Thymus (tissue), 11 donors: ENCODE measurements at regions not wholly inside any gene's neighbourhood (a gene's known extent, or its start where the extent isn't known, plus 50 kb on each side); places are given as distances from the start of the nearest gene placed in this dataset.

Experiments used
- DNase-seq, 9 donors: peaks; one replicate each; pipeline ENCODE4 v3.0.0-alpha.2; 2013; ENCODE audit warnings: low spot score in 9 of 9, low read depth in 6 of 9, missing footprints in 1 of 9
- H3K27ac ChIP-seq, 2 donors: one replicate each; pipeline ENCODE4 v1.5.1; 2013; ENCODE audit warnings: control low read depth in 1 of 2, low read depth in 1 of 2, low read length in 1 of 2, mild to moderate bottlenecking in 1 of 2, moderate library complexity in 1 of 2
- H3K27me3 ChIP-seq, 2 donors: one replicate each; pipeline ENCODE4 v1.5.1; 2013; ENCODE audit warnings: low read length in 1 of 2; ENCODE audit not compliant: control insufficient read depth in 2 of 2, insufficient read depth in 1 of 2
- H3K36me3 ChIP-seq, 2 donors: one replicate each; pipeline ENCODE4 v1.5.1; 2013; ENCODE audit warnings: low read length in 1 of 2, mild to moderate bottlenecking in 1 of 2, moderate library complexity in 1 of 2; ENCODE audit not compliant: control insufficient read depth in 2 of 2, insufficient read depth in 2 of 2
- H3K4me1 ChIP-seq, 2 donors: one replicate each; pipeline ENCODE4 v1.5.1; 2013; ENCODE audit warnings: low read length in 2 of 2; ENCODE audit not compliant: control insufficient read depth in 2 of 2, insufficient read depth in 2 of 2
- H3K4me3 ChIP-seq, 2 donors: one replicate each; pipeline ENCODE4 v1.5.1; 2013; ENCODE audit warnings: low read length in 2 of 2, control low read depth in 1 of 2, mild to moderate bottlenecking in 1 of 2
- H3K9me3 ChIP-seq, 2 donors: one replicate each; pipeline ENCODE4 v1.5.1; 2013; ENCODE audit warnings: low read length in 1 of 2, mild to moderate bottlenecking in 1 of 2; ENCODE audit not compliant: control insufficient read depth in 2 of 2, insufficient read depth in 1 of 2
- WGBS: extraction: QIAGEN DNeasy Blood & Tissue Kit; methylation state at CpG from one replicate; pipeline ENCODE4 v1.1.7; 2013; 5-methylcytosine and 5-hydroxymethylcytosine counted together
- donor health status: healthy.

DNA sequence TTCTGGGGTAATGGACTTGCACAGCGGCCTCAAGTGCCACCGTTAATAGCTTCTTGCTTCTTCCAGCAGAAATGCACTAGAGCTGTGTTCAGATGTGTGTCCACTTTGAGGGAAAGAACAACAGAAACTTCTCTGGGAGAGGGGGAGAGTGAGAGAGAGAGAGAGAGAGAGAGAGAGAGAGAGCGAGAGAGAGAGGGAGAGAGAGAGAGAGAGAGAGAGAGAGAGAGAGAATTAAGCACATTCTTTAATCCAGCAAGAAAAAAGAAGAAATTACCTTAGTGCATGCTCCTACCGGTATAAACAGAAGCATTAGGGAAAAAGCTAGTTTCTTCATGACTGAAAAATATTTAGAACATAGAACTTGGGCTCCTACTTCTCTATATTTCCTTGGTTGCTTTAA lies 418.8 kb downstream of the MAN2A1 start:
- Histone ChIP-seq H3K4me1 (peaks cover 31 to 61% of the 10 kb centered on the region in 2 donors), H3K36me3 (no peaks in the 10 kb centered on the region), H3K9me3 (no peaks in the 10 kb centered on the region), H3K27ac (no peak overlapping the region), H3K4me3 (no peak overlapping the region), H3K27me3 (no peaks in the 10 kb centered on the region)
- no peak for DNase-seq
- WGBS, result 86% methylated on average over 4 of the region's 4 CpGs

DNA sequence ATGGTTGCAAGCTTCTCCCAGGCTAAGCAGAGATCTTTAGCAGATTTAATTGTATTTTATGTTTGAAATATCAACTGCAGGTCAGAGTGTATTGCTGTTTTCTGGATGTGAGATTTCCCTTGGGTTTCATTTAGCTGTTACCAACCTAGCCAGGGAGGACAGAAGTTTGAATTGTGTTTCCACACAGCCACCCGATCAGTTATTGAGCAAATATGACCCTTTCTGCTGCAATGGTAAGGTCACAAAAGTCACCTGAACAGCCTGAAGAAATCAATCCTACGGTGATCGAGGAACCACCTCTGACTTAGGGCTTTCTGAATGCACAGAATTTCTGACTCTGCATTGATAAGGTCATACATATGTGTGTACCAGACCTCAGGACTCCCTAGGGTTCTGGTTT lies 419.9 kb downstream of the MAN2A1 start:
- Histone ChIP-seq H3K4me3 (no peak overlapping the region), H3K4me1 (peaks cover 21 to 50% of the 10 kb centered on the region in 2 donors), H3K27ac (no peak overlapping the region), H3K36me3 (no peaks in the 10 kb centered on the region), H3K9me3 (no peaks in the 10 kb centered on the region), H3K27me3 (no peaks in the 10 kb centered on the region)
- 95% methylated on average over 3 of the region's 3 CpGs for WGBS
- DNase-seq, result no peak

DNA sequence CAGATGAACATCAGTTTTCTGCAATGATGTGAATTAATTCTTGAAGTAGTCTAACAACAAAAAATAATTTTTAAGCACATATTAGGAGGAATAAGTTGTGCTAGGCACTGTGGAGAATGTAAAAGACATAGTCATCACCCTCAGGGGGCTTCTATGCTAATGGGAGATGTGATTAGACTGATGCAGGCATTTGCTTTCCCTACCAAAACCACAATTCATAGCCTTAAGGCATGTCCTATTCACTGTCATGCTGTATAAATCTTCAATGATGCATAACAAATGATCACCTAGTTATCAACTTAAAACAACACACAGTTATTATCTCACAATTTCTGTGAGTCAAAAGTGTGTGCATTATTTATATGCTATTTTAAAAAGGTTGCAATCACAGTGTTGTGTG lies 422.6 kb downstream of the MAN2A1 start:
- H3K36me3 ChIP-seq, result no peaks in the 10 kb centered on the region
- no peak overlapping the region for H3K4me3 ChIP-seq
- DNase-seq, result no peak
- no peaks in the 10 kb centered on the region for H3K27me3 ChIP-seq
- peaks cover 5 to 25% of the 10 kb centered on the region in 2 donors for H3K4me1 ChIP-seq
- no peak overlapping the region for H3K27ac ChIP-seq
- no peaks in the 10 kb centered on the region for H3K9me3 ChIP-seq

DNA sequence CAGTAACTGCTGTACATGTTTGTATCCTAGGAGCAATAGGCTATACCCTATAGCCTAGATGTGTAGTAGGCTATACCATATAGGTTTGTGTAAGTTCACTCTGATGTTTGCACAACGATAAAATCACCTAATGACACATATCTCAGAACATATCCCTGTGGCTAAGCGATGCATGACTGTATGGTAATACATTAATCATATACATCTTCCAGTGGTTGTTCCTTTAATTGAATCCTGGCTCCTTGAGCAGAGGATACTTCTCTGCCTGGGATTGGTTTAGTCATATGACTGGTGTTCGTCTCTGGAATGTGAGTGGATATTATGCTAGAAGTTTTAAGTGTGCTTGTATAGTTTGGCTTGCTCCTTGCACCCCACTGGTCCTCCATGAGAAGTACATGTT lies 425.8 kb downstream of the MAN2A1 start:
- H3K27ac ChIP-seq, result no peak overlapping the region
- H3K27me3 ChIP-seq, result no peaks in the 10 kb centered on the region
- no peak for DNase-seq
- peaks cover 0 to under 1% of the 10 kb centered on the region in 2 donors for H3K4me1 ChIP-seq
- H3K4me3 ChIP-seq, result no peak overlapping the region
- no peaks in the 10 kb centered on the region for H3K9me3 ChIP-seq
- WGBS, result 96% methylated on average over 3 of the region's 3 CpGs
- no peaks in the 10 kb centered on the region for H3K36me3 ChIP-seq

DNA sequence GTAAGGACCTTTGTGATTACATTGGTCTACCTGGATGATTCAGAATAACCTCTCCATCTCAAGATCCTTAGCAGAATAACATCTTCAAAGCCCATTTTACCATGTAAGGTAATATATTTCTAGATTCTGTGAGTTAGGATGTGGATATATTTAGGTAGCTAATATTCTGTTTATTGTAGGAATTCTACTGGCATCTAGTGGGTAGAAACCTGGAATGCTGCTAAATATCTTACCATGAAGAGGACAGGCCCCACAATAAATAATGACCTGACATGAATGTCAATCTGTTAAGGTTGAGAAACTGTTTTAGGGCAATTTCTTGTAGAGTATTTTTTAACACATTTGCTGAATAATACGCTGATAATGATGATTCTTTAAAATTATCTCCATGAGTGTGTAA lies 426.8 kb downstream of the MAN2A1 start:
- no peaks in the 10 kb centered on the region for H3K36me3 ChIP-seq
- no peaks in the 10 kb centered on the region for H3K27me3 ChIP-seq
- no peaks in the 10 kb centered on the region for H3K9me3 ChIP-seq
- no peaks in the 10 kb centered on the region for H3K4me1 ChIP-seq
- H3K27ac ChIP-seq, result no peak overlapping the region
- WGBS, result 98% methylated on average over 1 of the region's 1 CpG
- no peak overlapping the region for H3K4me3 ChIP-seq
- DNase-seq, result no peak

DNA sequence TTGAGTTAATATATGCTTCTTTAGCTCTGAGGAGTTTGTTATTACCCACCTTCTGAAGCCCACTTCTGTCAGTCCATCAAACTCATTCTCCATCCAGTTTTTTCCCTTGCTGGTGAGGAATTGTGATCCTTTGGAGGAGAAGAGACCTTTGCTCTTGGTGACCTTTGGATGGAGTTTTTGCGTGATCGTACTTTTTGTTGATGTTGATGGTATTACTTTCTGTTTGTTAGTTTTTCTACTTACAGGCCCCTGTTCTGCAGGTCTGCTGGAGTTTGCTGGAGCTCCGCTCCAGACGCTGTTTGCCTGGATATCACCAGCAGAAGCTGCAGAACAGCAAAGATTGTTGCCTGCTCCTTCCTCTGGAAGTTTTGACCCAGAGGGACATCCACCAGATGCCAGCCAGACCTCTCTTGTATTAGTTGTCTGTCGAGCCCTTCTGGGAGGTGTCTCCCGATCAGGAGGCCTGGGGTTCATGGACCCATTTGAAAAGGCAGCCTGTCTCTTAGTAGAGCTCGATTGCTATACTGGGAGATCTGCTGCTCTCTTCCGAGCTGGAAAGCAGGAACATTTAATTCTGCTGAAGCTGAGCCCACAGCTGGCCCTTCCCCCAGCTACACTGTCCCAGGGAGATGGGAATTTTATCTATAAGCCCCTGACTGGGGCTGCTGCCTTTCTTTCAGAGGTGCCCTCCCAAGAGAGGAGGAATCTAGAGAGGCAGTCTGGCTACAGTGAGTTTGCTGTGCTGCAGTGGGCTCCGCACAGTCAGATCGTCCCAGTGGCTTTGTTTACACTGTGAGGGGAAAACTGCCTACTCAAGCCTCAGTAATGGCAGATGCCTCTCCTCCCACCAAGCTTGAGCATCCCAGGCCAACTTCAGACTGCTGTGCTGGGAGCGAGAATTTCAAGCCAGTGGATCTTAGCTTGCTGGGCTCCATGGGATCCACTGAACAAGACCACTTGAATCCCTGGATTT lies 445.5 kb downstream of the MAN2A1 start:
- Histone ChIP-seq H3K9me3 (peaks cover 0 to 19% of the 10 kb centered on the region in 2 donors), H3K27ac (no peak overlapping the region), H3K4me3 (no peak overlapping the region), H3K4me1 (no peaks in the 10 kb centered on the region), H3K36me3 (no peaks in the 10 kb centered on the region), H3K27me3 (no peaks in the 10 kb centered on the region)
- no peak for DNase-seq
- WGBS, result 92% methylated on average over 11 of the region's 11 CpGs

DNA sequence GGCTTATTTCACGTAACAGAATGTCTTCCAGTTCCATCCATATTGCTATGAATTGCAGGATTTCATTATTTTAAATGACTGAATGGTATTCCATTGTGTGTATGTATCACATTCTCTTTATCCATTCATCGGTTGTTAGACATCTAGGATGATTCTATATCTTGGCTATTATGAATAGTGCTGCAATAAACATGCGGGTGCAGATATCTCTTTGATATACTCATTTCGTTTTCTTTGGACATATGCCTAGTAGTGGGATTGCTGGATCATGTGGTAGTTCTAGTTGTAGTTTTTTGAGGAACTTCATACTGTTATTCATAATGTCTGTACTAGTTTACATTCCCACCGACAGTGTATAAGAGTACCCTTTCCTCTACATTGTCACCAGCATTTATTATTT lies 460.5 kb downstream of the MAN2A1 start:
- Histone ChIP-seq H3K4me1 (peaks cover 0 to 7% of the 10 kb centered on the region in 2 donors), H3K27me3 (no peaks in the 10 kb centered on the region), H3K9me3 (no peaks in the 10 kb centered on the region), H3K4me3 (no peak overlapping the region), H3K36me3 (no peaks in the 10 kb centered on the region), H3K27ac (no peak overlapping the region)
- WGBS, result 96% methylated on average over 5 of the region's 5 CpGs
- DNase-seq, result no peak

DNA sequence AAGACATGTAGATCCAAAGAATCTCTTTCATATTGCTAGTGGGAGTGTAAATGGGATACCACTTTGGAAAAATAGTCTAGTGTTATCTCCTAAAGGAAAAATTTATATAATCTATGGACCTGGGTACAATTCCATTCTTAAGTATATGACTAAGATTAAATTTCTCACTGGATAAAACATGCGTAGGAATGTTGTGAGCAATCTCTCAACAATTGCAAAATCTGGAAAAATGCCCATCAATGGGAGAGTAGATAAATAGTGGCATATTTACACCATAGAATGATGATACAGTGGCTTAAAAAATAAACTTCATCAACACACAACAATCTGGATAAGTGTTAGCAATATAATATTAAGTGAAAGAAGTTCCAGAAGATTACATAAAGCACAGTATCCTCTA lies 469.5 kb downstream of the MAN2A1 start:
- 95% methylated on average over 1 of the region's 1 CpG for WGBS
- H3K4me3 ChIP-seq, result no peak overlapping the region
- H3K9me3 ChIP-seq, result no peaks in the 10 kb centered on the region
- DNase-seq, result no peak
- H3K4me1 ChIP-seq, result no peaks in the 10 kb centered on the region
- no peaks in the 10 kb centered on the region for H3K27me3 ChIP-seq
- H3K36me3 ChIP-seq, result no peaks in the 10 kb centered on the region
- no peak overlapping the region for H3K27ac ChIP-seq

DNA sequence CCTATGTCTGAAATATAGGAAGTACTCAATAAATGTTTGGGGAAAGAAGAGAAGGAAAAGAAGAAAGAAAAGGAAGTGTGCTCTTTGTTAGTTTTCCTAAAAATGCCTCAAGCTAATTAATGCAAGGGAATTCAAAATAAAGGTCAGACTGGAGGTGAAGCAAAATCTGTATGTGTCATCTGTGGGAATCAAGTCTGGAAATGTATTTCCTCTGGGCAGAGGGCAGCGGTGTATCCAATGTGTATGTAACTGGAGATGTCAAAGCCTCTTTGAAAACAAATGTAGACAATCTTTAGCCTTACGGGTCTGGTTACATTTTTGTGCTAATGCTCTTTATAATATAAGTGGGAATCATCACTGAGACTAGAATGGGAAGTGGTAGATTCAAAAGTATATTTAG lies 471.4 kb downstream of the MAN2A1 start:
- DNase-seq, result no peak
- WGBS, result 93% methylated on average over 2 of the region's 2 CpGs
- Histone ChIP-seq H3K4me3 (no peak overlapping the region), H3K27ac (no peak overlapping the region), H3K4me1 (no peaks in the 10 kb centered on the region), H3K36me3 (no peaks in the 10 kb centered on the region), H3K9me3 (no peaks in the 10 kb centered on the region), H3K27me3 (no peaks in the 10 kb centered on the region)
